GM23338 (cell line): ENCODE measurements at regions not wholly inside any gene's neighbourhood (a gene's known extent, or its start where the extent isn't known, plus 50 kb on each side); places are given as distances from the start of the nearest gene placed in this dataset.

ENCODE experiments used
- ATAC-seq: fragments of 200-7000 bp; cut with Tn5 transposase; 3 replicates; pipeline ENCODE4 v1.9.1; 2020
- DNase-seq: peaks from one replicate; pipeline ENCODE4 v3.0.0-alpha.2; 2015; ENCODE audit warnings: low spot score
- H2AFZ ChIP-seq: fragments of 200-600 bp; sonication (generic); 2 replicates; pipeline ENCODE4 v1.8.0; 2016; ENCODE audit warnings: antibody characterized with exemption, mild to moderate bottlenecking, moderate library complexity
- H3F3A ChIP-seq: fragments of 200-600 bp; sonication (generic); replicated peaks from 2 replicates; pipeline ENCODE4 v1.8.0; 2017; ENCODE audit warnings: antibody characterized with exemption, mixed run types, low read depth
- H3K27ac ChIP-seq: fragments of 200-600 bp; sonication (generic); 2 replicates; pipeline ENCODE4 v1.6.1; 2016; ENCODE audit warnings: low read depth
- H3K27me3 ChIP-seq: fragments of 200-600 bp; sonication (generic); 2 replicates; pipeline ENCODE4 v1.8.0; 2016; ENCODE audit warnings: mild to moderate bottlenecking, mixed run types, moderate library complexity; ENCODE audit not compliant: insufficient read depth
- H3K36me3 ChIP-seq: fragments of 200-600 bp; sonication (generic); 2 replicates; pipeline ENCODE4 v1.8.0; 2016; ENCODE audit warnings: mild to moderate bottlenecking; ENCODE audit not compliant: insufficient read depth
- H3K4me1 ChIP-seq: fragments of 200-600 bp; sonication (generic); 2 replicates; pipeline ENCODE4 v1.8.0; 2016; ENCODE audit warnings: mild to moderate bottlenecking, moderate library complexity; ENCODE audit not compliant: insufficient read depth
- H3K4me2 ChIP-seq: fragments of 200-600 bp; sonication (generic); 2 replicates; pipeline ENCODE4 v1.7.1; 2017; ENCODE audit warnings: mixed run types
- H3K4me3 ChIP-seq: fragments of 200-600 bp; sonication (generic); 2 replicates; pipeline ENCODE4 v1.6.1; 2016; ENCODE audit warnings: mixed run types
- H3K79me2 ChIP-seq: fragments of 200-600 bp; sonication (generic); replicated peaks from 2 replicates; pipeline ENCODE4 v1.8.0; 2017; ENCODE audit warnings: mild to moderate bottlenecking; ENCODE audit not compliant: insufficient read depth
- H3K9me2 ChIP-seq: fragments of 200-600 bp; sonication (generic); 2 replicates; pipeline ENCODE4 v1.8.0; 2017; ENCODE audit not compliant: insufficient read depth
- H4K20me1 ChIP-seq: fragments of 200-600 bp; sonication (generic); replicated peaks from 2 replicates; pipeline ENCODE4 v1.8.0; 2017; ENCODE audit warnings: mild to moderate bottlenecking; ENCODE audit not compliant: insufficient read depth
- H3K27ac Mint-ChIP-seq: 2 replicates; pipeline ENCODE4 v1.8.0; 2020; ENCODE audit warnings: inconsistent platforms, mild to moderate bottlenecking, moderate library complexity, mixed read lengths
- H3K27me3 Mint-ChIP-seq: 3 replicates; pipeline ENCODE4 v1.8.0; 2022; ENCODE audit warnings: low read depth, mild to moderate bottlenecking, moderate library complexity, mixed read lengths, inconsistent platforms; ENCODE audit not compliant: insufficient read depth, poor library complexity
- H3K36me3 Mint-ChIP-seq: 3 replicates; pipeline ENCODE4 v1.8.0; 2021; ENCODE audit warnings: low read depth, mild to moderate bottlenecking, inconsistent platforms, moderate library complexity, mixed read lengths
- H3K4me1 Mint-ChIP-seq: 3 replicates; pipeline ENCODE4 v1.8.0; 2020; ENCODE audit warnings: mild to moderate bottlenecking, inconsistent platforms, mixed read lengths
- H3K4me3 Mint-ChIP-seq: 3 replicates; pipeline ENCODE4 v1.8.0; 2021; ENCODE audit warnings: moderate library complexity, mild to moderate bottlenecking, inconsistent platforms, mixed read lengths
- H3K9me3 Mint-ChIP-seq: 3 replicates; pipeline ENCODE4 v1.8.0; 2020; ENCODE audit warnings: moderate library complexity, mild to moderate bottlenecking, inconsistent platforms, mixed read lengths
- ETS1 ChIP-seq: IDR thresholded peaks from 2 replicates; pipeline ENCODE4 v1.6.1; 2016; ENCODE audit warnings: antibody characterized with exemption
- JUNB ChIP-seq: IDR thresholded peaks from one replicate; pipeline ENCODE4 v1.6.1; 2016; ENCODE audit warnings: antibody characterized with exemption; ENCODE audit not compliant: unreplicated experiment
- NANOG ChIP-seq: IDR thresholded peaks from 2 replicates; pipeline ENCODE4 v1.6.1; 2016; ENCODE audit warnings: antibody characterized with exemption, borderline replicate concordance
- STAT1 ChIP-seq: IDR thresholded peaks from one replicate; pipeline ENCODE4 v1.6.1; 2016; ENCODE audit warnings: antibody characterized with exemption; ENCODE audit not compliant: unreplicated experiment
- ZNF114 ChIP-seq: fragments of 250-450 bp; sonication (Bioruptor Pico); IDR thresholded peaks from 2 replicates; pipeline ENCODE4 v1.5.0; 2020; ENCODE audit warnings: mild to moderate bottlenecking, moderate library complexity
- ZNF462 ChIP-seq: fragments of 250-450 bp; sonication (Bioruptor Pico); IDR thresholded peaks from 2 replicates; pipeline ENCODE4 v1.5.0; 2020; ENCODE audit warnings: mild to moderate bottlenecking, moderate library complexity

- H3K4me1 ChIP-seq: peaks cover 11% of the 10 kb centered on the region; the same call in 1 of the 2 replicates
- Mint-ChIP-seq H3K4me3 (no peak overlapping the region), H3K36me3 (0 out of 3 replicates have a peak, but pooled peaks cover 4% of the 10 kb centered on the region), H3K27ac (no peak overlapping the region), H3K27me3 (peaks cover 15% of the 10 kb centered on the region), H3K9me3 (peaks cover 3% of the 10 kb centered on the region; the same call in 1 of the 3 replicates), H3K4me1 (no peaks in the 10 kb centered on the region)
- TF ChIP-seq ZNF462 (CRISPR knock-in tag): no peak
- no peak for TF ChIP-seq STAT1
- TF ChIP-seq ETS1: no peak
- no peak for TF ChIP-seq ZNF114 (CRISPR knock-in tag)
- TF ChIP-seq NANOG: no peak
- no peak for TF ChIP-seq JUNB
- peaks cover 15% of the 10 kb centered on the region; the same call in 1 of the 2 replicates for H3K9me2 ChIP-seq
- H3K4me2 ChIP-seq: no peak overlapping the region
- H3K27me3 ChIP-seq: no peaks in the 10 kb centered on the region
- H3K79me2 ChIP-seq: no peaks in the 10 kb centered on the region
- 0 out of 2 replicates have a peak, but pooled peaks cover 2% of the 10 kb centered on the region for H3F3A ChIP-seq
- no peak overlapping the region for H3K4me3 ChIP-seq
- H3K27ac ChIP-seq: no peak overlapping the region
- H2AFZ ChIP-seq: 0 out of 2 replicates have a peak overlapping the region, but pooled peaks have one; percentile 56
- H4K20me1 ChIP-seq: no peaks in the 10 kb centered on the region
- H3K36me3 ChIP-seq: no peaks in the 10 kb centered on the region
- ATAC-seq (no peak), DNase-seq (no peak)
Measured at GRCh38 chr9:79829566-79830302, 258.0 kb downstream of the TLE4 start.
